Iris pigment epithelial cell (primary cell): ENCODE measurements at regions not wholly inside any gene's neighbourhood (a gene's known extent, or its start where the extent isn't known, plus 50 kb on each side); places are given as distances from the start of the nearest gene placed in this dataset.
"Not testable (repeated sequence)": the region's sequence is repeated elsewhere in the genome, so short reads cannot be mapped to it uniquely, and the experiment has no call there.

Experiments
- DNase-seq: peaks from one replicate; pipeline ENCODE4 v3.0.0-alpha.2; 2011; ENCODE audit warnings: low read depth

GRCh38 chr9:103068753-103069152 is 73.6 kb downstream of the CYLC2 start:
- DNase-seq, result no peak

- DNase-seq, result no peak
Measured at GRCh38 chr9:103078581-103078980, 83.4 kb downstream of the CYLC2 start.

GRCh38 chr9:103082494-103082893 is 87.4 kb downstream of the CYLC2 start:
- DNase-seq, result no peak

- DNase-seq, result no peak
Measured at GRCh38 chr9:103089357-103089756, 94.2 kb downstream of the CYLC2 start.

GRCh38 chr9:103104101-103104500 is 109.0 kb downstream of the CYLC2 start:
- no peak for DNase-seq

GRCh38 chr9:103116246-103116645 is 121.1 kb downstream of the CYLC2 start:
- no peak for DNase-seq

GRCh38 chr9:103126494-103126893 is 131.4 kb downstream of the CYLC2 start:
- DNase-seq, result no peak

GRCh38 chr9:103139891-103140290 is 144.8 kb downstream of the CYLC2 start:
- DNase-seq, result no peak

GRCh38 chr9:103152473-103152872 is 157.3 kb downstream of the CYLC2 start:
- no peak for DNase-seq

GRCh38 chr9:103167530-103167929 is 172.4 kb downstream of the CYLC2 start:
- DNase-seq, result no peak

GRCh38 chr9:103168254-103168653 is 173.1 kb downstream of the CYLC2 start:
- DNase-seq, result no peak

- DNase-seq, result no peak
Measured at GRCh38 chr9:103169798-103170197, 174.7 kb downstream of the CYLC2 start.

- DNase-seq, result no peak
Measured at GRCh38 chr9:103183701-103184171, 188.6 kb downstream of the CYLC2 start.

- DNase-seq, result no peak
Measured at GRCh38 chr9:103186959-103187358, 191.8 kb downstream of the CYLC2 start.

- DNase-seq, result no peak
Measured at GRCh38 chr9:103188781-103189350, 193.7 kb downstream of the CYLC2 start.

GRCh38 chr9:103193992-103194391 is 198.9 kb downstream of the CYLC2 start:
- DNase-seq, result no peak

GRCh38 chr9:103203172-103203571 is 208.0 kb downstream of the CYLC2 start:
- DNase-seq, result no peak

GRCh38 chr9:103205881-103206585 is 210.9 kb downstream of the CYLC2 start:
- not testable (repeated sequence) for DNase-seq

- no peak for DNase-seq
Measured at GRCh38 chr9:103210607-103211006, 215.5 kb downstream of the CYLC2 start.

- DNase-seq, result no peak
Measured at GRCh38 chr9:103215197-103215596, 220.1 kb downstream of the CYLC2 start.

GRCh38 chr9:103225702-103226646 is 230.8 kb downstream of the CYLC2 start:
- DNase-seq, result no peak

GRCh38 chr9:103226647-103227013 is 231.5 kb downstream of the CYLC2 start:
- DNase-seq, result no peak
